Astrocyte of the spinal cord (primary cell): ENCODE measurements at regions not wholly inside any gene's neighbourhood (a gene's known extent, or its start where the extent isn't known, plus 50 kb on each side); places are given as distances from the start of the nearest gene placed in this dataset.

Experiments
- DNase-seq: peaks from one replicate; pipeline ENCODE4 v3.0.0; 2011; ENCODE audit warnings: low read depth, low spot score
- H3K4me3 ChIP-seq: 2 replicates; pipeline ENCODE4 v1.5.1; 2011; ENCODE audit warnings: low read depth, mild to moderate bottlenecking, low read length, moderate library complexity
- in situ Hi-C: cut with HindIII; loops from 2 replicates; pipeline ENCODE4 v1.10.0; 2017; ENCODE audit warnings: low sequenced_read_pairs
- TF ChIP-seq, protein P1 (sequence below): IDR thresholded peaks from 2 replicates; pipeline ENCODE4 v1.5.1; 2012; ENCODE audit warnings: low read depth, mild to moderate bottlenecking, low read length, inconsistent platforms

DNA sequence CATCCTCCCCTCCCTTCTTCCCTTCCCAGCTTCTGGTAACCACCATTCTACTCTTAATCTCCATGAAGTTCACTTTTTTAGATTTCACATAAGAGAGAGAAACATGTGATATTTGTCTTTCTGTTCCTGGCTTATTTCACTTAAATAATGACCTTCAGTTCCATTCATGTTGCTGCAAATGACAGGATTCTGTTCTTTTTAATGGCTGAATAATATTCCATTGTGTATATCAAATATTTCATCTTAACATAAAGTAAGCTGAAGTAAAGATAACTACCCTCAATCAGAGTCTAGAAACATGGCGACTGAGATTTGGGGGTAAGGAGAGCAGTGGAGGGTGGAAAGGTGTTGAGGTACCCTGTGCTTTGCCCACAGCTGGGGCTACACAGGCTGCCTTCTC lies 68.9 kb downstream of the RHOU start:
- H3K4me3 ChIP-seq = no peak overlapping the region
- no peak for DNase-seq
- in situ Hi-C loops = no loop called here
- TF ChIP-seq, protein P1, sequence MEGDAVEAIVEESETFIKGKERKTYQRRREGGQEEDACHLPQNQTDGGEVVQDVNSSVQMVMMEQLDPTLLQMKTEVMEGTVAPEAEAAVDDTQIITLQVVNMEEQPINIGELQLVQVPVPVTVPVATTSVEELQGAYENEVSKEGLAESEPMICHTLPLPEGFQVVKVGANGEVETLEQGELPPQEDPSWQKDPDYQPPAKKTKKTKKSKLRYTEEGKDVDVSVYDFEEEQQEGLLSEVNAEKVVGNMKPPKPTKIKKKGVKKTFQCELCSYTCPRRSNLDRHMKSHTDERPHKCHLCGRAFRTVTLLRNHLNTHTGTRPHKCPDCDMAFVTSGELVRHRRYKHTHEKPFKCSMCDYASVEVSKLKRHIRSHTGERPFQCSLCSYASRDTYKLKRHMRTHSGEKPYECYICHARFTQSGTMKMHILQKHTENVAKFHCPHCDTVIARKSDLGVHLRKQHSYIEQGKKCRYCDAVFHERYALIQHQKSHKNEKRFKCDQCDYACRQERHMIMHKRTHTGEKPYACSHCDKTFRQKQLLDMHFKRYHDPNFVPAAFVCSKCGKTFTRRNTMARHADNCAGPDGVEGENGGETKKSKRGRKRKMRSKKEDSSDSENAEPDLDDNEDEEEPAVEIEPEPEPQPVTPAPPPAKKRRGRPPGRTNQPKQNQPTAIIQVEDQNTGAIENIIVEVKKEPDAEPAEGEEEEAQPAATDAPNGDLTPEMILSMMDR = no peak

DNA sequence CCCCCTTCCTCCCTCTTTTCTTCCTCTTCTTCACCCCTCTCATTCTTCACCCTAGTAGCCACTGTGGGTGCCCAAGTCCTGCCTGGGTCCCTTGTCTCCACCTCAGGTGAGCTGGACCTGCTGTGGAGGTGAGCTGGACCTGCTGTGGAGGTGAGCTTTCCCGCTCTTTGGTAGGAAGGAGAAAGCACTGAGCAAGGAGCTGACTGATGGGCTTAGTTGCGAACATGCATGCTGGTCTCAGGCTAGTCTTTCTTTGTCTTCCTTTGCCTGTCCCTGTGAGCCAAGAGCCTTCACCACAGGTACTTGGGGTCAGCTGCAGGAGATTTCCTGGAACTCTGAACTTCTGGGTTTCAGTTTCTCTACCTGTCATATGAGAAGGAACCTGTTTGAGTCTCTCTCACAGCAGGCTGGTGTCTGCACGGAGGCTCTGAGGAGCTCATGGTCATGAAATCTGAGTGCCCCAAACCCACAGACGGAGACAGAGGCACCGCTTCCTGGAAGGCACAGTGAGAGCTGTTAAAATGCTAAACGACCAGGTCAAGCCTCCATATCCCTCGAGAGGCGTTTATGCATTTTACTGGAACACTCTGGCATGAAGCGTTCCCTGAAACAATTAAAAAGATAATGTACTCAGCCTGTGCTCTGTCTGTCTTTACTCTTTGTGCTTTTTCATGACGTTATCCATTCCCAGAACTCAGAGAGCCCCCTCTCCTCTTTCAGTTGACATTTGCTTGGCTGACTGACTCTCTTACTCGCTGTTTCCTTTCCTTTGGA lies 69.5 kb downstream of the RHOU start:
- TF ChIP-seq, protein P1 = no peak
- in situ Hi-C loops = no loop called here
- no peak overlapping the region for H3K4me3 ChIP-seq
- DNase-seq = no peak

DNA sequence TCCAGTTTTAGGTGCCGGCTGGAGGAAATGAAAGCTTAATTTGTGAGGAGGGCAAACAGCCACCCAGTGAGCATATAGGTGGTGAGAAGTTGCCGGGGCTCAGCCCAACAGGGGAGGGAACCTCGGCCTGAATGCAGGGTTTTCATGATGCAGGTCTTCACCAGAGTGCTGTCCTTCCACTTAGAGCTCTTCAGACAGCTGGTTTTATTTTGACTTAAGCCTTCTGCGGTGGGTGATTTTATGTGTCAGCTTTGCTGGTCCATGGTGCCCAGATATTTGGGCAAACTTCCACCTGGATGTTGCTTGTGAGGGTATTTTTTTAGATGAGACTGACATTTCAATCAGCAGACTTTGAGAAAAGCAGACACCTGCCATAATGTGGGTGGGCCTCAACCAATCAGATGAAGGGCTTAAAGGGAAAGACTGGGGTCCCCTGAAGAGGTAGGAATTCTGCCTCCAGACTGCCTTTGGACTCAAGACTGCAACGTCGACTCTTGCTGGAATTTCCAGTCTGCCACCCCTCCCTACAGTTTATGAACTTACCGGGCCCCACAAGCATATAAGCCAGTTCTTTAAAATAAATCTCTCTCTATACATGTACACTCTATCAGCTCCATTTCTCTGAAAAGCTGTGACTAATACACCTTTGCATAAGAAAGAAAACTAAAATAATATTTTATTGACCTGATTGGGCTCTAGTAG lies 72.8 kb downstream of the RHOU start:
- in situ Hi-C loops = no loop called here
- TF ChIP-seq, protein P1 = no peak
- H3K4me3 ChIP-seq = no peak overlapping the region
- DNase-seq = no peak

DNA sequence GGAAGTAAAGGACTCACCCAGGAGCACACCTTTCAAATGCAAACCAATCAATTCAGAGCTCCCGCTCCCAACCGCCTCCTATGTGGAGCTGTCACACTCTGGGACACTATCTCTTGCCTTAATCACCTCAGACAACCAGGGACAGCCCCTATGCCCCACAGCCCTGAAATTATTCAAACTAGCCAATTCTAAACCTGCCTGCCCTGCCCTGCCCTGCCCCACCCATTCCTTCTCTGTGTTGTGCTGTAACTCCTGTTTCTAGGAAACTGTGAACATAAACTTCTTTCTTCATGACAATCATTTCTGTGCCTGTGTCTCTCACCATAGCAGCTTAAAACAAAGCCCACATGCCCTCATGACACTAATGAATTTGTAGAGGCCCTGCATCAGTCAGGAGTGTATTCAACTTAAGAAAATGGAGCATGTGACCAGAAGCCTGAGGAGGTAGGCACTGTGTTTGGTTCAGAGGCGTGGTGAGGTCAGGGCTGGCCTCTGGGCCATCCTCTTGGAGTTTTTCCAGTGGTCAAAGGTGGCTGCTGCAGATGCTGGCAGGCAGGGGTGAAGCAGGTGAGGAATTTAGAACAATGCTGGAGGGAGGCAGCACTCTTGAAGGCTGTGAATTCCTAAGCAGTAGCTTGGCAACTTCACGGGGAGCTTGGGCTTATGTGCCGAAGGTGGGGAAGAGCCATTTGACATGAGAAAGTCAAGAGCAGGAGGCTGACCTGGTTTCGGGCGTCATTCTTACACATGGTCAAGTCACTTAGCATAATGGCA lies 74.5 kb downstream of the RHOU start:
- DNase-seq = no peak
- in situ Hi-C loops = no loop called here
- TF ChIP-seq, protein P1 = no peak
- no peak overlapping the region for H3K4me3 ChIP-seq

DNA sequence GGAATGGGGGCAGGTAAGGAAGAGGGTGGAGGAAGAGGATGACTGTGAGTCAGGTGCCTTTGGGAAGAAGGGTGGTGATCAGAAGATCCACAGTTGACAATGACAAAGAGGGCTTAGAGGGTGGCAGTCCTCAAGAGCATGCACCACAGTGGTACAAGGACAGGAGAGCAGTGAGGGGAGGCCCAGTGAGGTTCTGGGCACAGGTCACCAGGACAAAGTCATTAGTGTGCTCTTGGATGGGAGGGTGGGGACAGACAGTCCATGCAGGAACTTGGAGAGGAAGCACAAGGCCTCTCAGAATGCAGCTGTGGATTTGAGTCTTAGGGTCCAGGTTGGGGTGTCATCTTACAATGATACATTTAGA lies 75.1 kb downstream of the RHOU start:
- no peak overlapping the region for H3K4me3 ChIP-seq
- TF ChIP-seq, protein P1 = no peak
- in situ Hi-C loops = no loop called here
- DNase-seq = no peak

DNA sequence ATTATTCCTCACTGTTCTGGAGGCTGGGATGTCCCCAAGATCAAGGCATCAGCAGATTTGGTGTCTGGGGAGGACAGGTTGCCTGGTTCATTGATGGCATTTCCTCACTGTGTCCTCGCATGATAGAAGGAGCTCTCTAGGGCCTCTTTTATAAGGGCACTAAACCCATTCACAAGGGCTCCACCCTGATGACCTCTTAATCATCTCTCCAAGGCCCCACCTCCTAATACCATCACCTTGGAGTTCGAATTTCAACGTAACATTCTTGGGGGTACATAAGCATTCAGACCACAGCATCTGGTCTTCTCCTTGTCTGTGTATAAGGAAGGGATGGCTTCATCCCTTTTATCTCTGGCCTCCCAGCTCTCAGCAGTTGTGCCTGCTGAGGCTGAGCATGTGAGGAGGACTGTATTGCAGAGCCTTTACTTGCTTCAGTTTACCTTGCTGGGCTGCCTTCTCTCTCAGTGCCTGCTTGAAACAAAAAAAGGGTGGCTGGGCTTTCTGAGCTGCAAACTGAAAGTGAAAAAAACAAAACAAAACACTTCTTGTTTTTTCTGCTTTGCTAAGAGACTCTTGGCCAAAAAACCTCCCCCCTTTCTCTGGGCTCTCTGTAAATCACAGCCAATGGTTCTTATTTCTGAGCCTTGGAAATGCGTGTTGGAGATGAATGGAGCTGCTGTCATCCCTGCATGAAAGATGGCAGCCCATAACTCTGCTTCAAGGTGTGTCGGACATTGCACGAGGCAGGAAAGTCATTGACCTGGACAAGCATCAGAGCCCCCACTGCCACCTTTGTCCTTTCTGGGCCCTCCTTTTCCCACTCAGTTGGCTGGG lies 75.8 kb downstream of the RHOU start:
- TF ChIP-seq, protein P1 = no peak
- no peak overlapping the region for H3K4me3 ChIP-seq
- in situ Hi-C loops = no loop called here
- DNase-seq = no peak
